ENCODE measurements at regions not wholly inside any gene's neighbourhood (a gene's known extent, or its start where the extent isn't known, plus 50 kb on each side); places are given as distances from the start of the nearest gene placed in this dataset.
"Not testable (repeated sequence)": the region's sequence is repeated elsewhere in the genome, so short reads cannot be mapped to it uniquely, and the experiment has no call there.

DNA sequence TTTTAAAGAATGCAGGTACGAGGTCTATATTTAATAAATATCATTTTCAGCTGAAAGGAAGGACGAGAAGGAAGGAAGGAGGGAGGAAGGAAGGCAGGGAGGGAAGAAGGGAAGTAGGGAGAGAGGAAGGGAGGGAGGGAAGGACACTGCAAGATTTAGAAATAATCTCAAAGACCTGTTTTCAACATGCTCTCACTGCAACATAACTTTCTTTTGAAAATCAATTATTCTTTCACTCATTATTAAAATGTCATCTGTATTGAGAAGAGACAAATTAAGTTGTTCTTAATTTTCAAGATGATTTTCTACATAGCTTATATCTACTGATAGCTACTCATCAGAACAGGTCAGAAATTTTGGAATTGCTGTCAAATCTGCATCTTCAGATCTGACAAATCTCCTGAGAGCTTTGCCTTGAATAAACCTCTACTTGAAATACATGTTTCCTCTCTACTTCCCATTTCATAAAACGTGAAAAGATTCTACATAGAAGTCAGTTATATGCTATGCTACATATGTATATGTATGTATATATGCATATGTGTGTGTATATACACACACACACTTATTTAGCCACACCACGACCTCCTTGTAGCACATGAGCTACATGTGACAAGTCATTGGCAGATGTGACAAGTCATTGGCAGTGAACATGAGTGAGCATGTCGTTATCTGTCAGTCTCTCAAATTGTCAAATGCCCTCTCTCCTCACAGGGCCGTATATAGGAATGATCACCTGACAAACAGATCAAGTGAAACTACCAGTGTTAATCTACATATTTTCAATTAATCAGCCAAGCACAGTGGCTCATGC is 241.6 kb downstream of the LY86 start:
- no peak for FAIRE-seq
- TF ChIP-seq POLR2A (IDR thresholded peaks at IDR 0.05; ENCODE audit: low read depth, low read length): no peak
- DNase-seq (ENCODE audit: insufficient read length, low spot score): no peak

DNA sequence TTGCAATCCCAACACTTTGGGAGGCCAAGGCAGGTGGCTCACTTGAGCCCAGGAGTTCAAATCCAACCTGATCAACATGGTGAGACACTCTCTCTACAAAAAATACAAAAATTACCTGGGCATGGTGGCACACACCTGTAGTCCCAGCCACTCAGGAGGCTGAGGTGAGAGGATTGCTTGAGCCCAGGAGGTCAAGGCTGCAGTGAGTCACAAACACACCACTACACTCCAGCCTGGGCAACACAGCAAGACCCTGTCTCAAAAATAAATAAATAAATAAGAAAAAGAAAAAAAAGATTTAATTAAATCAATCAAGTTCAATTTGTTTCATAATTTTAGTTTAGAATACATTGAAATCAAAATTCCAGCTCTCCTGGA is 242.2 kb downstream of the LY86 start:
- DNase-seq (ENCODE audit: insufficient read length, low spot score); FAIRE-seq: not testable (repeated sequence)

DNA sequence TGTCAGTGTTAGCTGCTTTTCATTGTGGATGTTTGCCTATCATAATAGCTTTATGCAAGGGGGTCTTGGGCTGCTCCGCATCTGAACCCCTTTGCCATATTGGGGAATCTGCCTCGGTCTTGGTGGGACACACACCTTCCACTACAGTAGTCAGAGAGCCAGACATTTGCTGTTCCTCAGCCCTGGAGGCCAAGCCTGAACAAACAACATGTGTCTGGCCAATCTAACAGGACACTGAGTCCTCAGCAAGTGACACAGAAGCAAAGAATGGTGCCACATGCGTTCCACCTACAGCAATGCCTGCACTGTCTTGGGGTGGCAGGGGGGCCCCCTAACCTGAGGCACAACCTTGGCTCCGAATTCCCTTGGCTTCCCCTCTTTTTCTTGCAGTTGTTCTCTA is 243.9 kb downstream of the LY86 start:
- DNase-seq (ENCODE audit: insufficient read length, low spot score) (no peak), FAIRE-seq (no peak)
- no peak for TF ChIP-seq POLR2A (IDR thresholded peaks at IDR 0.05; ENCODE audit: low read depth, low read length)

- DNase-seq (ENCODE audit: insufficient read length, low spot score): no peak
- no peak for FAIRE-seq
- no peak for TF ChIP-seq POLR2A (IDR thresholded peaks at IDR 0.05; ENCODE audit: low read depth, low read length)
Measured at GRCh38 chr6:6834356-6835222, 246.1 kb downstream of the LY86 start.

- DNase-seq (ENCODE audit: insufficient read length, low spot score): no peak
- TF ChIP-seq POLR2A (IDR thresholded peaks at IDR 0.05; ENCODE audit: low read depth, low read length): no peak
- no peak for FAIRE-seq
Measured at GRCh38 chr6:6835223-6835503, 246.6 kb downstream of the LY86 start.

GRCh38 chr6:6836609-6837406 is 248.3 kb downstream of the LY86 start:
- no peak for FAIRE-seq

GRCh38 chr6:6837541-6838080 is 249.1 kb downstream of the LY86 start:
- no peak for FAIRE-seq
- DNase-seq (ENCODE audit: insufficient read length, low spot score): no peak
- TF ChIP-seq POLR2A (IDR thresholded peaks at IDR 0.05; ENCODE audit: low read depth, low read length): no peak

More at GRCh38 chr6:6836609-6837406, 248.3 kb downstream of the LY86 start:
- no peak for TF ChIP-seq POLR2A (IDR thresholded peaks at IDR 0.05; ENCODE audit: low read depth, low read length)
- no peak for DNase-seq (ENCODE audit: insufficient read length, low spot score)

DNA sequence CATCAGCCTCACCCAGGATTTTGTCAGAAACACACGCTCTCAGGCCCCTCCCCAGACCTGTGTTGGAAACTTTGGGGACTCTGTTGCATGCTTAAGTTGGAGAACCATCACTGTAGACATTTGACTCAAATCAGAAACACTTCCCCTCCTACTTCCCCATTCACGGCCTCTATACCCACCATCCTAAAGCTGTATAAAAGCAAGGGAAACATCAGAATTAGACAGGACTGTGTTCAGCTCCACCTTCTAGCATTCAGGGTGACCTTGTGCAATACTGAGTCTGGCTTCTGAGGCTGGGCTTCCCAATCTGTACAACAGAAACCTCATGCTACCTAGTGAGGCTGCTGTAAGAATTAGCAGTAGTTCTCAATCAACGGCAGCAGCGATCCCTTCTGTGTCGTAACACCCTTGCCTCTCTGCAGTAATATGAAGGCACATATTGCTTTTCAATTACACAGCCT is 252.3 kb downstream of the LY86 start:
- no peak for DNase-seq (ENCODE audit: insufficient read length, low spot score)
- FAIRE-seq: no peak
- TF ChIP-seq POLR2A (IDR thresholded peaks at IDR 0.05; ENCODE audit: low read depth, low read length): no peak

GRCh38 chr6:6841571-6841970 is 253.1 kb downstream of the LY86 start:
- DNase-seq (ENCODE audit: insufficient read length, low spot score) (no peak), FAIRE-seq (no peak)
- no peak for TF ChIP-seq POLR2A (IDR thresholded peaks at IDR 0.05; ENCODE audit: low read depth, low read length)

DNA sequence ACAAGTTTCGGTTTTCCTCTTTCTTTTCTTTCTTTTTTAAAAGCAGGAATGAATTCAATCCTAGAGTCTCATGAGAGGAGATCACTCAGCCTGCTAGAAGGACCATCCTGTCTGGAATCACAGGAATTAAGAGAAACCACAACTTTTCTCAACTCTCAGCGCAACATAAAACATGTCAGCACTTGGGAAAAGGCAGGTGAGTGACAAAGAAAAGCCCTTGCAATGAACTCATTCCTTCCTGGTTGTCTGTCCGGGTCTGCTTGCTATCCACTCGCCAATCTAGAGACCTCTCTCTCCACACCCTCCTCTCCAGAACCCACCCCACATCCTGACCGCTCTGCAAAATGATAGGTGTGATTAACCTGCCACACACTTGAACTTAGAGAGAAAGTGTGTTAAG is 253.8 kb downstream of the LY86 start:
- no peak for TF ChIP-seq POLR2A (IDR thresholded peaks at IDR 0.05; ENCODE audit: low read depth, low read length)
- FAIRE-seq: no peak
- DNase-seq (ENCODE audit: insufficient read length, low spot score): no peak

DNA sequence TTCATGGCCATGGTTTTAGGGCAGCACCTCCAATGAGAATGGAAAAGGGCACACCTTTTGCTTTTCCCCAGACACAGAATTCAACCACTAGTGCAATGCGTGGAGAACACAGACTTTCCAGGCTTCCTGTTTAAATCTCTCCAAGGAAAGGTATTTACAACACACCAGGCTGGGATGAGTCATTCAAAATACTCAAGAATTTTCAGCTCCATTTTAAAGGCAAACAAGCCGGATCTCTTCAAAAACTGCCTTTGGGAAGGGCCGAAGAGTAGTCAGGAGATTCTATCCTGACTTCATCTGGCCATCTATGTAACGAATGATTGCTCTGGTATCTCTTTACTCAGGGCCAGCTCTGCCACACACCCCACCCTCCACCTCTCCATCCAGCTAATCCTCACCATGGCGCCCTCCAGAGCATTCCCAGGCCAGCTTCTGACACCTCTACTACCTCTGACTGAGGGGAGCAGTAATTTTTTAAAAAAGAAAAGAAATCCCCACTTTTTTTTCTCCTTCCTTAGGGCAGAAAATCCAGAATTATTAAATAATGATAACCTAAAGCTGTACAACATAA is 254.6 kb downstream of the LY86 start:
- FAIRE-seq (no peak), DNase-seq (ENCODE audit: insufficient read length, low spot score) (no peak)
- no peak for TF ChIP-seq POLR2A (IDR thresholded peaks at IDR 0.05; ENCODE audit: low read depth, low read length)

DNA sequence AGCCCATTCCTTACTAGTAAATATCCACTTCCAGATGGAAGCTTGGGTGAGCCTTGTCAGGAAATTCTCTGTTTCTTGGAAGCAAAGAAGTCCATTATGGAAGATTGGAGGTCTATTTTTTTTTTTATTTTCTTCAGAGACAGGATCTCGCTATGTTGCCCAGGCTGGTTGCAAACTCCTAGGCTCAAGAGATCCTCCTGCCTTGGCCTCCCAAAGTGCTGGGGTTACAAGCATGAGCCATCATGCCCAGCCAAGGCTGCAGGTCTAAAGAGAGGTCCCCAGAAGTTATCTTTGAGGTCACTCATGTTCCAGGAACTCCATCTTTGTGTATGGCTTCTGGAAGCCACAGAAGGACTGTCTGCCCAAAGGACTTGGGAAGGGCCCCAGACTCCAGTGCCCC is 255.3 kb downstream of the LY86 start:
- no peak for TF ChIP-seq POLR2A (IDR thresholded peaks at IDR 0.05; ENCODE audit: low read depth, low read length)
- no peak for DNase-seq (ENCODE audit: insufficient read length, low spot score)
- FAIRE-seq: no peak

DNA sequence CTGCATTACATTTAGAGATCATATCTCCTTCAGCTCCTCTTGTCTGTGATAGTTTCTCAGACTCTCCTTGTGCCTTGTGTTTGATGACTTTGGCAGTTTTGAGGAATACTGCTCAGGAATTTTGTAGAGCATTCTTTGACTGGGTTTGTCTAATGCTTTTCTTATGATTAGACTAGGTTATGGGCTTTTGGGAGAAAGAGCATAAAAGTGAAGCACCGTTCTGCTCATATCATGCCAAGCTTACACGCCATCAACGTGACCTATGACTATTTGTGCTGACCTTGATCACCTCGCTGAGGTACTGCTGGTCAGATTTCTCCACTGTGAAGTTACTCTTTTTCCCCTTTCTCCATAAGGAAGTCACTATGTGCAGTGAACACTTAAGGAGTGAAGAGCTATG is 256.0 kb downstream of the LY86 start:
- no peak for TF ChIP-seq POLR2A (IDR thresholded peaks at IDR 0.05; ENCODE audit: low read depth, low read length)
- FAIRE-seq: no peak

DNA sequence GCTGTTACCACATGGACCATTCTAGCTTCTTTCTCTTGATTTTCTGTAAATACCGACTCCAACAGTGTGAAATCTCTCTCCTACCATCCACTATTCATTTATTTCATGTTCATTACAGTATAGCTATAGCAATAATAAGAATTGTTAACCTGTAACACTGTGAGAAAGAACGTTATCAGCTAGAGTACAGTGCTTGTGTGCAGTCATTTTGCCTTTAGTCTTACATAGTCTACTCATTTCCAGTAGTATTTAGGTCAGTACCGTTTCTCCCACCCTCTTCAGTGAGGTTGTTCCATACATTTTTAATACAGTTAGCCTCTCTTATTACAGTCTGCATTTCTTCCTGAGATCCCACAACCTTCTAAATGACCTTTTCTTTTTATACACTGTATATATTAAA is 257.1 kb downstream of the LY86 start:
- DNase-seq (ENCODE audit: insufficient read length, low spot score): no peak
- no peak for TF ChIP-seq POLR2A (IDR thresholded peaks at IDR 0.05; ENCODE audit: low read depth, low read length)
- no peak for FAIRE-seq

More for the DNA sequence above, 256.0 kb downstream of the LY86 start:
- DNase-seq (ENCODE audit: insufficient read length, low spot score): no peak
